GM12872 (cell line): ENCODE measurements at regions not wholly inside any gene's neighbourhood (a gene's known extent, or its start where the extent isn't known, plus 50 kb on each side); places are given as distances from the start of the nearest gene placed in this dataset.

Experiments
- TF ChIP-seq, protein P1 (sequence below): IDR thresholded peaks from 3 replicates; pipeline ENCODE4 v1.5.1; 2011; ENCODE audit warnings: low read depth, mild to moderate bottlenecking, low read length, moderate library complexity; ENCODE audit not compliant: insufficient read depth

DNA sequence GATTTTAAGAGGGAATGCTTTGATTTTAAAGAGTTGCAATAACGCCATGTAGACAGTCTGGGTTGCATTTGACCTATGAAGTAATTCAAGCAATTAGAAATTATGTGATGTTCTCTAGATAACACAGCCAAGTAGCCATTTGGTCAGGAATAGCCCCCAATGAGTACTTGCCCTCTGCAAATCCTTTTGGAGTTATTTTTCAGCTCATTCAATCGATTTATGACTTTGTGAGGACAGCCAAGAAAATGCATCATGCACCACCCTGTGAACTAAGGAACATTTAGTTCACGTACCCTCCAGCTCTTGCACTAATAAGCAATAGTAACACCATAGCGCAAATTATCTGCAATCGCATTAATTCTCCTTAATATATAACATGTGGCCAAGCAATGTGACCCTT is 552.6 kb upstream of the INTU start:
- TF ChIP-seq, protein P1, sequence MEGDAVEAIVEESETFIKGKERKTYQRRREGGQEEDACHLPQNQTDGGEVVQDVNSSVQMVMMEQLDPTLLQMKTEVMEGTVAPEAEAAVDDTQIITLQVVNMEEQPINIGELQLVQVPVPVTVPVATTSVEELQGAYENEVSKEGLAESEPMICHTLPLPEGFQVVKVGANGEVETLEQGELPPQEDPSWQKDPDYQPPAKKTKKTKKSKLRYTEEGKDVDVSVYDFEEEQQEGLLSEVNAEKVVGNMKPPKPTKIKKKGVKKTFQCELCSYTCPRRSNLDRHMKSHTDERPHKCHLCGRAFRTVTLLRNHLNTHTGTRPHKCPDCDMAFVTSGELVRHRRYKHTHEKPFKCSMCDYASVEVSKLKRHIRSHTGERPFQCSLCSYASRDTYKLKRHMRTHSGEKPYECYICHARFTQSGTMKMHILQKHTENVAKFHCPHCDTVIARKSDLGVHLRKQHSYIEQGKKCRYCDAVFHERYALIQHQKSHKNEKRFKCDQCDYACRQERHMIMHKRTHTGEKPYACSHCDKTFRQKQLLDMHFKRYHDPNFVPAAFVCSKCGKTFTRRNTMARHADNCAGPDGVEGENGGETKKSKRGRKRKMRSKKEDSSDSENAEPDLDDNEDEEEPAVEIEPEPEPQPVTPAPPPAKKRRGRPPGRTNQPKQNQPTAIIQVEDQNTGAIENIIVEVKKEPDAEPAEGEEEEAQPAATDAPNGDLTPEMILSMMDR: no peak

DNA sequence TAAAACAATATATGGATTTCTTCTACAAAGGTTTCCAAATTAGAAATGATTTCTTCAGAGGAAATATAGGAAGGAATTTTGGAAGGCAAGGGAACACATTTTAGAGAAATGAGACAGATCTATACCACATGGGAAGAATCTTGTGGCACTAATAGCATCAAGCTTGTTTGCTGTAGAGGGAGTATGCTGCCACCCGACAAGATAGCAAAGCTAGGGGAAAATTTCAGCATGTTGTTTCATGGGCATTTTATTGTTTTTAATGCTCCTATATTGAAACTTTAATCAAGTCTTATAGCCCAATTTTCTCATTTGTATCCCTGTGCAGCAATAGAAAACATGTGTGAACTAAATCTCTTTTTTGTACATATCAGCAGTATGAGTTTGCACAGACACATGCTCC is 551.7 kb upstream of the INTU start:
- TF ChIP-seq, protein P1: no peak

DNA sequence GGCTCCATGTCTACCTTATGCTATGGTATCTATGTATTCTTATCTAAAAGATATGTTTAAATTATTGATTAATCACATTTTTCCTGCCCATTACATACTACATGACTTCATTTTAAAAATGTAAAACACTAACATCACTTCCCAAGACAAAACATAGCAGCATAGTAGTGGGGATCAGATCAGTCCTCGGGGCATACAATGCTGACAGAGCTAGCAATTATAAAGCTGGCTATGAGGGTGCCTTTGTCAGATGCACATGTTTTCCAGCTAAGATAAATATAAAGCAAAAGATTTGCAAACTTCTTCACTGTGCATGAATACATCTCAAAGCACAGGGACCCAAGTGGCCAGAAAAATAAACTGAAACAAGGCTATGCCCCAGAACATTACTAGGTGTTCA is 549.8 kb upstream of the INTU start:
- TF ChIP-seq, protein P1: no peak

DNA sequence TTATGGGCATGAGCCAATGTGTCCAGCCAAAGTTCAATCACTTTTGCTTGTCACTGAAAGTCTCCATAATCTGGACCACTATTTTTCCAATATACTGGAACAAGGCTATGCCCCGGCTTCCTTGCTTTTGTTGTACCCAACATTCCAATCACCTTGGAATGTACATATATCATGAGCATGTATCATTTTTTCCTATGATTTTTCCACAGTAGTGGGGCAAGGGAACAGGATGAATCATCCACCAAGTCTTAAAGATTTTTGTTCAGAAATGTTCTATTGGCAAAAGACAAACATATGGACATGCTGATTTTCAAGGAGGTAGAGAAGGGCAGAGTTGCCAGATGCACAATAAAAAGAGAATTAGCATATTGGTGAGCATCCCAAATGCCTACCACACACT is 548.1 kb upstream of the INTU start:
- TF ChIP-seq, protein P1: no peak

DNA sequence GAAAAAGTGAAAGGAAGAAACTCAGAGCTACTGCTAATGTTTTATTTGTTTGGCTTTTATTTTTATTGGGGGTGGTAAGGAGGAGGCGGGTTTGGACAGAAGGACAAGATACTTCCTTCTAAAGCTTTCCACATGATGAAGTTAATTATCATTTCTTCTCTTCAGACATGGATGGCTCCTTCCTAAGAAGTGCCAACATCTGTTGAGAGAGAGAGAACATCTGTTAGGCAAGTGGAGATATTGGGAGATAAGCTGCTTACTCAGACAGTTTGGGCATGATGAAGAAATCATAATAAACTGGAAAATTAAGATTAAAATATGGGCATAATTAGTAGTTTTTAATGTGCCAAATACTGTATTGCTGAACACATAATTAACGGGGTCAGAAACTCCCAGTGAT is 535.7 kb upstream of the INTU start:
- TF ChIP-seq, protein P1: no peak

DNA sequence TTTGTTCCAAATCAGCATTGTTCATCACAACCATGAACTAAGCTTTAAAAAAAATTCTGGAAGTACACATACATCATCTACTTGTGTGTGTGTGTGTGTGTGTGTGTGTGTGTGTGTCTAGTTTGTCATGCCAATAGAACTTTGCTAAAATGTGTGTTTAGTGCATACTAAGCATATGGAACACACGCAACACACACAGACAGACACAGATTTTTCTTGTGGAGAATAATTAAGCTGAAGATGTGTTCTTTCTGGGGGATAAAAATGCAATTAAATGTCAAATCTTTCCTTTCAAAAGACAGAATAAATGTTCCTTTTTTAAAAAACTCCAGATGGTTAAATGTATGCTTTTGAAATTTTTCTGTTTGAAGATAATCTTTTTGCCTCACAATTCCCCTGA is 530.4 kb upstream of the INTU start:
- TF ChIP-seq, protein P1: no peak

DNA sequence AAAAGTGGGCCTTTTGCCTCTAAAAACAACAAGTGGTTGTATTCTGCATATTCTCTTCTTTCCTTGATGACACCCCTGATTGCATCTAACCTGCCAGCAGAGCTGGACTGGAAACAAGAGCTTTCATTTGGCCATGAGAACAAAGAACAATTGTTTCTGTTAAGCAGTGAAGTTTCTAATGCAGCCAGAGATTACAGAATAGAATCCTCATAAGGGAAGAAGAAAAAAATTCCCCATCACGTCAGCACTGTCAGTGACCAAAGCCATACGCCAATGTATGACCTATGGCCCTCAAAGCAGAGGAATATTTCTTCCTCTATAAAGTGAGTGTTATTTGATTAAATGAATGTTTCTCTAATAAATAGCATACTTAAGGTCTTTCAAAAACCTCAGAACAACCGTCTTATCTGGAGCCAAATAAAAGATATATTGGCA is 529.1 kb upstream of the INTU start:
- TF ChIP-seq, protein P1: no peak

DNA sequence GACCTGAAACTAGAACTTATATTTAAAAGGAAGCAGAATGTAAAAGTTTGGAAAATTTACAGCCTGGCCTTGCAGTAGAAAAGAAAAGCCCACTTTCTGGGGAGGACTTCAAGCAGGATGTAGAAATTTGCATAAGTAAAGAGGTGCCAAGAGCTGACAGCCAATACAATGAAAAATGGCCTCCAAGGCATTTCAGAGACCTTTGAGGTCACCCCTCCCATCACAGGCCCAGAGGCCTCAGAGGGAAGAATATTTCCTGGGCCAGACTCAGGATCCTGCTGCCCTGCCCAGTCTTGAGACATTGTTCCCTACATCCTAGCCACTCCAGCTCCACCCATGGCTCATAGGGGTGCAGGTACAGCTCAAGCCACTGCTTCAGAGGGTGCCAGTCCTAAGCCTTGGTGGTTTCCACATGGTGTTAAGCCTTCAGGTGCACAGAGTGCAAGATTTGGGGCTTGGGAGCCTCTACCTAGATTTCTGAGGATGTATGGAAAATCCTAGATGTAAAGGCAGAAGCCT is 518.9 kb upstream of the INTU start:
- TF ChIP-seq, protein P1: no peak
